ENCODE measurements at regions not wholly inside any gene's neighbourhood (a gene's known extent, or its start where the extent isn't known, plus 50 kb on each side); places are given as distances from the start of the nearest gene placed in this dataset.

- Histone ChIP-seq H4K20me1 (ENCODE audit: insufficient read depth, poor library complexity, severe bottlenecking) (no peaks in the 10 kb centered on the region), H3K4me2 (peak overlapping the region; percentile 28), H3K9me3 (ENCODE audit: low read depth) (no peaks in the 10 kb centered on the region), H3K4me3 (no peak overlapping the region), H2AFZ (no peak overlapping the region), H3K27me3 (no peaks in the 10 kb centered on the region), H3K4me1 (ENCODE audit: insufficient read depth) (peaks cover 11% of the 10 kb centered on the region), H3K79me2 (no peaks in the 10 kb centered on the region), H3K27ac (peak overlapping the region; percentile 29), H3K9me2 (replicated peaks; ENCODE audit: insufficient read depth) (no peaks in the 10 kb centered on the region), H3K36me3 (replicated peaks; ENCODE audit: insufficient read depth, low read depth) (no peaks in the 10 kb centered on the region)
- WGBS (ENCODE audit: low lambda C conversion rate, missing lambda C conversion rate), result 42% methylated on average over 5 of the region's 5 CpGs
- DNase-seq (ENCODE audit: low spot score), result no peak
- TF ChIP-seq EZH2 (IDR thresholded peaks at IDR 0.05; ENCODE audit: borderline replicate concordance) (no peak), EZH2phosphoT487 (IDR thresholded peaks at IDR 0.05; ENCODE audit: low read depth, severe bottlenecking, unreplicated experiment) (no peak), CTCF (IDR thresholded peaks at IDR 0.05; ENCODE audit: poor library complexity) (no peak)
Observed at GRCh38 chr2:64214281-64215115, 70.3 kb upstream of the PELI1 start.

- no peak overlapping the region for H3K27ac ChIP-seq
- H3K9me2 ChIP-seq (replicated peaks; ENCODE audit: insufficient read depth), result no peaks in the 10 kb centered on the region
- no peak for DNase-seq (ENCODE audit: low spot score)
- H3K9me3 ChIP-seq (ENCODE audit: low read depth), result no peaks in the 10 kb centered on the region
- no peaks in the 10 kb centered on the region for H3K79me2 ChIP-seq
- peaks cover 28% of the 10 kb centered on the region for H3K4me1 ChIP-seq (ENCODE audit: insufficient read depth)
- H3K27me3 ChIP-seq, result no peaks in the 10 kb centered on the region
- 92% methylated on average over 9 of the region's 9 CpGs for WGBS (ENCODE audit: low lambda C conversion rate, missing lambda C conversion rate)
- H3K4me3 ChIP-seq, result no peak overlapping the region
- no peak for TF ChIP-seq EZH2phosphoT487 (IDR thresholded peaks at IDR 0.05; ENCODE audit: low read depth, severe bottlenecking, unreplicated experiment)
- no peak for TF ChIP-seq EZH2 (IDR thresholded peaks at IDR 0.05; ENCODE audit: borderline replicate concordance)
- TF ChIP-seq CTCF (IDR thresholded peaks at IDR 0.05; ENCODE audit: poor library complexity), result no peak
- no peak overlapping the region for H3K4me2 ChIP-seq
- no peaks in the 10 kb centered on the region for H4K20me1 ChIP-seq (ENCODE audit: insufficient read depth, poor library complexity, severe bottlenecking)
- no peaks in the 10 kb centered on the region for H3K36me3 ChIP-seq (replicated peaks; ENCODE audit: insufficient read depth, low read depth)
- H2AFZ ChIP-seq, result no peak overlapping the region
Observed at GRCh38 chr2:64217198-64217869, 73.1 kb upstream of the PELI1 start.

- DNase-seq (ENCODE audit: low spot score), result no peak
- Histone ChIP-seq H3K4me2 (no peak overlapping the region), H3K27ac (no peak overlapping the region), H3K9me2 (replicated peaks; ENCODE audit: insufficient read depth) (no peaks in the 10 kb centered on the region), H3K4me1 (ENCODE audit: insufficient read depth) (peaks cover 29% of the 10 kb centered on the region), H3K79me2 (no peaks in the 10 kb centered on the region), H3K4me3 (no peak overlapping the region), H3K36me3 (replicated peaks; ENCODE audit: insufficient read depth, low read depth) (no peaks in the 10 kb centered on the region), H2AFZ (no peak overlapping the region), H3K27me3 (no peaks in the 10 kb centered on the region), H3K9me3 (ENCODE audit: low read depth) (no peaks in the 10 kb centered on the region), H4K20me1 (ENCODE audit: insufficient read depth, poor library complexity, severe bottlenecking) (no peaks in the 10 kb centered on the region)
- no peak for TF ChIP-seq EZH2 (IDR thresholded peaks at IDR 0.05; ENCODE audit: borderline replicate concordance)
- TF ChIP-seq CTCF (IDR thresholded peaks at IDR 0.05; ENCODE audit: poor library complexity), result no peak
- no peak for TF ChIP-seq EZH2phosphoT487 (IDR thresholded peaks at IDR 0.05; ENCODE audit: low read depth, severe bottlenecking, unreplicated experiment)
- WGBS (ENCODE audit: low lambda C conversion rate, missing lambda C conversion rate), result 71% methylated on average over 4 of the region's 4 CpGs
Observed at GRCh38 chr2:64218137-64218802, 74.0 kb upstream of the PELI1 start.
